ENCODE measurements at regions not wholly inside any gene's neighbourhood (a gene's known extent, or its start where the extent isn't known, plus 50 kb on each side); places are given as distances from the start of the nearest gene placed in this dataset.
A peak's percentile ranks its signal among the peaks of the same experiment; 100 is the strongest.

DNA sequence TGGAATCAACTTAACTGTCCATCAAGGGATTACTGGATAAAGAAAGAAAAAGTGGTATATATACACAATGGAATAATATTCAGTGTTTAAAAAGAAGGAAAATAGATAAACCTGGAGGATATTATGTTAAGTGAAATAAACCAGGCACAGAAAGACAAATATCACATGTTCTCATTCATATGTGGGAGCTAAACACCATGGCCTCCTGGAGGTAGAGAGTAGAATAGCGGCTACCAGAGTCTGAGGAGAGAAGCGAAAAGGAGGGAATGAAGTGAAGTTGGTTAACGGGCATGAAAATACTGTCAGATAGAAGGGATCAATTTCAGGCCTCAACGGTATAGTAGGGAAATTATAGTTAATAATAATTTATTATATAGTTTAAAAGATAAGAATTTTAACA is 147.5 kb upstream of the OBI1 start:
- TF ChIP-seq, protein P1, sequence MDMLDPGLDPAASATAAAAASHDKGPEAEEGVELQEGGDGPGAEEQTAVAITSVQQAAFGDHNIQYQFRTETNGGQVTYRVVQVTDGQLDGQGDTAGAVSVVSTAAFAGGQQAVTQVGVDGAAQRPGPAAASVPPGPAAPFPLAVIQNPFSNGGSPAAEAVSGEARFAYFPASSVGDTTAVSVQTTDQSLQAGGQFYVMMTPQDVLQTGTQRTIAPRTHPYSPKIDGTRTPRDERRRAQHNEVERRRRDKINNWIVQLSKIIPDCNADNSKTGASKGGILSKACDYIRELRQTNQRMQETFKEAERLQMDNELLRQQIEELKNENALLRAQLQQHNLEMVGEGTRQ (IDR thresholded peaks at IDR 0.05; ENCODE audit: low read length) = no peak
- TF ChIP-seq POLR2A (IDR thresholded peaks at IDR 0.05; ENCODE audit: control extremely low read depth in 1 of 2, low read depth in 2 of 2, low read length in 2 of 2) (no peak), RNF2 (IDR thresholded peaks at IDR 0.05; ENCODE audit: borderline replicate concordance, low read depth, low read length, missing control alignments, poor library complexity, severe bottlenecking) (no peak), RBBP5 (IDR thresholded peaks at IDR 0.05; ENCODE audit: borderline replicate concordance, low read depth, low read length) (no peak), RAD21 (IDR thresholded peaks at IDR 0.05 in 1 of 2, conservative IDR thresholded peaks at IDR 0.05 in 1 of 2; ENCODE audit: low read depth in 2 of 2, low read length in 2 of 2) (peak; percentile 53 to 55), YY1 (IDR thresholded peaks at IDR 0.05; ENCODE audit: low read depth, low read length) (no peak), HDAC6 (IDR thresholded peaks at IDR 0.05; ENCODE audit: low read depth, low read length) (no peak), JUN (IDR thresholded peaks at IDR 0.05; ENCODE audit: low read depth, low read length) (no peak), CHD2 (IDR thresholded peaks at IDR 0.05; ENCODE audit: low read length) (no peak), SUZ12 (IDR thresholded peaks at IDR 0.05; ENCODE audit: low read length) (no peak)
- TF ChIP-seq, protein P2, sequence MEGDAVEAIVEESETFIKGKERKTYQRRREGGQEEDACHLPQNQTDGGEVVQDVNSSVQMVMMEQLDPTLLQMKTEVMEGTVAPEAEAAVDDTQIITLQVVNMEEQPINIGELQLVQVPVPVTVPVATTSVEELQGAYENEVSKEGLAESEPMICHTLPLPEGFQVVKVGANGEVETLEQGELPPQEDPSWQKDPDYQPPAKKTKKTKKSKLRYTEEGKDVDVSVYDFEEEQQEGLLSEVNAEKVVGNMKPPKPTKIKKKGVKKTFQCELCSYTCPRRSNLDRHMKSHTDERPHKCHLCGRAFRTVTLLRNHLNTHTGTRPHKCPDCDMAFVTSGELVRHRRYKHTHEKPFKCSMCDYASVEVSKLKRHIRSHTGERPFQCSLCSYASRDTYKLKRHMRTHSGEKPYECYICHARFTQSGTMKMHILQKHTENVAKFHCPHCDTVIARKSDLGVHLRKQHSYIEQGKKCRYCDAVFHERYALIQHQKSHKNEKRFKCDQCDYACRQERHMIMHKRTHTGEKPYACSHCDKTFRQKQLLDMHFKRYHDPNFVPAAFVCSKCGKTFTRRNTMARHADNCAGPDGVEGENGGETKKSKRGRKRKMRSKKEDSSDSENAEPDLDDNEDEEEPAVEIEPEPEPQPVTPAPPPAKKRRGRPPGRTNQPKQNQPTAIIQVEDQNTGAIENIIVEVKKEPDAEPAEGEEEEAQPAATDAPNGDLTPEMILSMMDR (IDR thresholded peaks at IDR 0.05; ENCODE audit: control extremely low read depth in 1 of 3, insufficient read depth in 1 of 3, low read depth in 1 of 3, low read length in 3 of 3) = peak in 1 of 3 experiments; percentile 48; a peak in 1 of 4 replicates

Measured in H1 (cell line).